GM19372 (cell line): ENCODE measurements at regions not wholly inside any gene's neighbourhood (a gene's known extent, or its start where the extent isn't known, plus 50 kb on each side); places are given as distances from the start of the nearest gene placed in this dataset.
"Not testable (repeated sequence)": the region's sequence is repeated elsewhere in the genome, so short reads cannot be mapped to it uniquely, and the experiment has no call there.

Source experiments
- ATAC-seq: cut with Tn5 transposase; IDR thresholded peaks from one replicate; pipeline ENCODE4 v1.9.1; 2021; ENCODE audit warnings: mild to moderate bottlenecking, low read depth, moderate library complexity; ENCODE audit not compliant: unreplicated experiment

DNA sequence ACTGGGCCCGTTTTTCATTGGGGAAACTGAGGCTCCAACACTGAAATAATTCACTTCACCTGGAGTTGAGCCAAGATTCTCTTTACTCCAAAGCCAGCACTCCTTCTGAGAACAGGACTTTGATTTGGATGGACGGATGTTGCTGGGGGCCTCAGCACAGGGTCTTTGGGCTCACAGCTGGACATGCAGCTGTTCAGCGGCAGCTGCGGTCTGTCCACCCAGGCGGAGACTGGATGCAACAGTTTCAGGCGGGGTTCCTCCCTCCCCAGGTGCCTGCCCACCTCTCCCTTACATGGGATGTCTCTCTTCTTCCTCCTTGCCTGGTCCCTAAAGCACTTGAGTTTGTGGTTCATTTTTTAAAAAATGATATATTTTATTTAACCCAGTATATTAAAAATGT, 219.0 kb upstream of the IRX4 start:
- no peak for ATAC-seq

DNA sequence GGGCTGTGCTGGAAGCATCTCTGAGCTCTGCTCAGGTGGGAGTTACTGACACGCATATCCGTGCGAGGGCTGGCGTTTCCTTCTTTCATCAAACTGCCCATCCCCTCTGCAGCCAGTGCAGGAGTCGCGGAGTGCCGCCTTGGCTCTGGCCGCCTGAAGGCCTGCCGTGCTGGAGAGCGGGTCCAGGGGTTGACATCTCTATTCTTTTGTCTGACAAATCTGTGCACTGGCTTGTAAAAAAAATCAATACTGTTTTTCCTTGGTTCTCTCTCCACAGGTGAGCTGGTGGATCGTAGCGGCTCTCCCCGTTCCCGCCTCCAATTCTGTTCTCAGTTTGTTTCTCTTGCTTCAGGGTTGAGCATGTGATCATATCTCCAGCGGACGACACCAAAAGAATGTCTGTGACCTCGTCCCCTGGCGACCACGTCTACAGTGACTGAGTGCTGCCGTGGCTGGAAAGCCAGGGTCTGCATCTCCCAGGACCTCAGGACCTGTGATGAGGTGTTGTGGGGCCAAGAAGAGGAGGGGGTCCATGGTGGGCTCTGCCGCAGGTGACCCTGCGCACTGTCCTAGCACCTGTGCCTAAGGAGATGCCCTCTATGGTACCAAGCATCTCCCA, 214.3 kb upstream of the IRX4 start:
- ATAC-seq = no peak

DNA sequence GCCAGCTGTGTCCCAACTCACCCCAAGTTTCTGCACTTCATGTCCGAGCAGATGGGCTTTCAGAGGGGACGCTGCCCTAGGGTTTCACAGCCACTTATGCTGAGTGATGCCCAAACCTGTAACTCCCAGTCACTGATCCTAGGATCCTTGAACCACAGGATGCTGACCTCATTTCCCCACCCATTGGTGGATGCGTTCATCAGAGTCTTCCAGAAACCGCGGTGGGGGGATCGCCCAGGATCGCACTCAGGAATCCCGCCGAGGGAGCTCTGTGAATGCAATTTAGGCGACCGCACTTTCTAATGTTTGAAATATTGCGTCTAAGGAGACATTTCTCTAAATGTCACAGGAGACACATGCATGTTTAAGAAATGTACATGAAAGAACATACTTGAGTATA, 212.3 kb upstream of the IRX4 start:
- ATAC-seq = no peak

DNA sequence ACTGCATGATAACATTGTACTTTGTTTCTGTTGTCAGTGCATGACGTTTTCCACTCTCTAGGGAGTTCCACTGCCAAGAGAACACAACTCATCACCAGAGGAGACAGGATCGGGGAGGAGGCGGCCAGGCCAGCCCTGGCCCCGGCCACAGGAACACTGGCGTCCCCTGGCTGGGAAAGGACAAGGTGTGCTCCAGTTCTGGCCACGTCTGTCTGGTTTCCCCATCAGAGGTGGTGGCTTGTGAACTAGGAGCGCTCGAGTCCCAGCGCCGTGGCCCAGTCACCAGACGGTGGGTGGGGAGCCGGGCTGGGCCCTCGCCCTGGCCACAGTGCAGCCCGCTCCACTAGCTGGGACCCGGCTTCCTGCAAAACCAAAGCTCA, 211.9 kb upstream of the IRX4 start:
- no peak for ATAC-seq

DNA sequence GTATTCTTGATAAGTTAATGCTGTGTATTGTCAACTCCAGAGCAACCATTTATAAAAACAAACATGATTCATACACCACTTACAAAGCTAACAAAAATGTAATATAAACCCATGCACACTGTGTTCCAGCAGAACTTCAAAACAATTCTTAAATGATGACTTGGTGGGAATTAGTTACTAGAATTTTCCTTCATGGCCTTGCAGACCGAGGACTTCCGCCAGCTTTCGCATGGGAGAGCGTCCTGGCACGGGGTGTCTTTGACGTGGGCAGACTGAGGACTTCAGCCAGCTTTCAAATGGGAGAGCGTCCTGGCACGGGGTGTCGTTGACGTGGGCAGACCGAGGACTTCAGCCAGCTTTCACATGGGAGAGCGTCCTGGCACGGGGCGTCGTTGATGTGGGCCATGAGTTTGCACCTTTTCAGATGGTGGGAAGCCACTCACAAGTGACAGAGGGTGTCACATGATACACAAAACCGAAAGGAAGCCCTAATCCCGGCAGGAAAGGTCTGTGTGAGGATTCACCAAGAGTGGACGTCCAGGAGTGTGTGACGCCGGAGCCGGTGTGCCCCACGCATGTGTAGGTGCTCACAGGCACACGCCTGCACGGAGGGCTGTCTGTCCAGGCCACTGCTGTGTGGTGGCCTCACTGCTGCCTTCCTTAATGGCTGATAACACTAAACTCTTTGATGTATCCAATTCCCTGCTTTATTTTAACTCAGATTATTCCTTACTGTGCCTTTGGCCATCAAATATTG, 211.3 kb upstream of the IRX4 start:
- ATAC-seq = no peak

DNA sequence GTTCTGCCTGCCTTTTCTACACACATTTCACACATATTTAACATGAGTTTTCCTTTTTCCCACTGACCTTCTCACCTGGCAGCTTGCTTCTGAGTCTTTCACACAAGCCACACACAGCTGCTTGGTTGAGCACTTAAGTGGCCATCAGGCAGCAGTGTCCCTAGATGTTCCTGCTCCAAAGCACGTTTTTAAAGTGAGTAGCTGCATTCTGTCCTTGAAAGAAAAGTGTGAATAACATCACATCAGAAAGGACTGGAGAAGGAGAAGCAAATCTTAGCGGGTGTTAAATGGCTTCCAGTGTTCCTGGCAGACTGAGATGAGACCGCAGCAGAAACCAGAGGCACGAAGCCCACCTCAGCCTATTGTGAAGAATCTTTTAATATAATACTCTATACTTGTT, 209.2 kb upstream of the IRX4 start:
- no peak for ATAC-seq

DNA sequence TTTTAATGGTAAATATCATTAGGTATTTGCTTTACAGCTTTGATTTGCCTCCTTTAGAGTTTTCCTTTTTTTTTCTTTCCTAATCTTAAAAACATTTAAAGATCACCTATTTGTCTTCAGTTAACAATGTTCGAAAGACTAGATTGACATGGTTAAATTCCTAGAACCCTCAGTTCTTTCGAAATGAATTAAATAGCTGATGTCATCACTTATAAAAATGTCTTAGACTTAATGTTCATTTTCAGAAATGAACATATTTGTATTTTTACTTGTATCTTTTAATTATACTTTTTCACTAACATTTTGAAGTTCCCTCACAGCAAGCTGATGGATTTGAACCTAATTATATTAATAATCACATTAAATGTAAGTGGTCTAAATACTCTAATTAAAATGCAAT, 205.3 kb upstream of the IRX4 start:
- ATAC-seq = no peak

DNA sequence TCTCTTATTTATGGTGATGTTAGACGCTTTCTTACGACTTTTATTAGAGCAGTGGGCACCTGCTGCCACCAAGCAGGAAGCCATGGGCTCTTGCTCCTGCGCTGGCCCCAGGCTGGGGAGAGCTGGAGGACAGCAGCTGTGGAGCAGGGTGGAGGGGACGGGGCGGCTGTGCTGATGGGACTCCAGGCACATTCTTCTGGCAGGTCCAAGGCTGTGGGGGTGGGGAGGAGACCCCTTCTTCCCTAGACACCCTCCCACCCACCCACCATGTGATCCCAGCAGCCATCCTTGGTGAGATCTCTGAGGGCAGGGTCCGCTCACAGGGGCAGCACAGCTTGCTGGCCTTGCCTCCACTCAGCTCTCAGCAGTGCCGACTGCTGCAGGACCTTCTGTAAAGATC, 192.6 kb upstream of the IRX4 start:
- no peak for ATAC-seq

DNA sequence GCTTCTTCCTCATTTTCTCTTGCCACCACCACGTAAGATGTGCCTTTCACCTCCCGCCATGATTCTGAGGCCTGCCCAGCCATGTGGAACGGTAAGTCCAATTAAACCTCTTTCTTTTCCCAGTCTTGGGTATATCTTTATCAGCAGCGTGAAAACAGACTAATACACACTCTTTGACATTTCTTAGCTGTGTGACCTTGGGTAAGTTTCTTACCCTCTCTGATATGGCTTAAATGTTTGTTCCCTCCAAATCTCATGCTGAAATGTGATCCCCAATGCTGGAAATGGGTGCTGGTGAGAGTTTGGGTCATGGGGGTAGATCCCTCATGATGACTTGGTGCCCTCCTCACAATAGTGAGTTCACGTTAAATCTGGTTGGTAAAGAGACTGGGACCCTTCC, 188.8 kb upstream of the IRX4 start:
- ATAC-seq = no peak

DNA sequence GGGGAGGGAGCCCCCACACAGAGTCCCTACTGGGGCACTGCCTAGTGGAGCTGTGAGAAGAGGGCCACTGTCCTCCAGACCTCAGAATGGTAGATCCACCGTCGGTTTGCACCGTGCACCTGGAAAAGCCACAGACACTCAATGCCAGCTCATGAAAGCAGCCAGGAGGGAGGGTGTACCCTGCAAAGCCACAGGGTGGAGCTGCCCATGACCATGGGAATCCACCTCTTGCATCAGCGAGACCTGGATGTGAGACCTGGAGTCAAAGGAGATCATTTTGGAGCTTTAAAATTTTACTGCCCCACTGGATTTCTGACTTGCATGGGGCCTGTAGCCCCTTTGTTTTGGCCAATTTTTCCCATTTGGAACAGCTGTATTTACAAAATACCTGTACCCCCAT, 188.1 kb upstream of the IRX4 start:
- not testable (repeated sequence) for ATAC-seq

DNA sequence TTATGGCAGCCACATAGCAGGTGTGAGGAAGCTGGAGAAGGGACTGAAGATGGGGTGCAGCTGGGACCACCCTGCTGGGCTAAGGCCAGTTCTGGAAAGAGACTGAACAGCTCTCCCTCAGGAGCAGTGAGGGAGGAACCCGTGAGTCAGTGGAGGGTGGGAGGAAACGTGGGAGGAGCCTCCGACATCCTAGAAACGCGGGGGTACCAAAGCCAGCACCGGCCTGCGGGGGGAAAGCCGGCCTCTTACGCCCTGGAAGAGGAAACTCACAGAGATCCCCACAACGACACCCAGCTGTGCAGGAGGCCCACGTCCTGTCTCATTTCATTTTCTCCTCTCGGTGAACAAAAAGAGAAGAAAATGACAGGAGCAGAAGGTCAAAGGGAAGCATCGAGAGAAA, 185.8 kb upstream of the IRX4 start:
- no peak for ATAC-seq

DNA sequence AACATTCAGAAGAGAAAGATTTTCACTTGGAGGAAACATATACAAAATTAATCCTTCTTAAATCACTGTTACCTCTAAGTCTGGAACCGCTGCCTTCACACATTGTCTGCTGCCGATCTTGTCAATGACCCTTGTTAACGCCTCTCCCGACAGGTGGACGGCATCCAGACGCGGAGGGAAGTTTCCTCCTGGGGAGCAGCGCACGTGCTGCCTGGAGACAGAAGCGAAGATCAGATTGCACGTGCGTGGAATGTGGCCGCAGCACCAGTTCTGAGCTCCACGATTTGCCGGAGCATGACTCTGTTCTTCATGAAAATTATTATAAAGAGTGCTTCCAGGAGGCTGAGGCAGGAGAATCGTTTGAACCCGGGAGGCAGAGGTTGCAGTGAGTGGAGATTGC, 183.6 kb upstream of the IRX4 start:
- ATAC-seq = no peak

DNA sequence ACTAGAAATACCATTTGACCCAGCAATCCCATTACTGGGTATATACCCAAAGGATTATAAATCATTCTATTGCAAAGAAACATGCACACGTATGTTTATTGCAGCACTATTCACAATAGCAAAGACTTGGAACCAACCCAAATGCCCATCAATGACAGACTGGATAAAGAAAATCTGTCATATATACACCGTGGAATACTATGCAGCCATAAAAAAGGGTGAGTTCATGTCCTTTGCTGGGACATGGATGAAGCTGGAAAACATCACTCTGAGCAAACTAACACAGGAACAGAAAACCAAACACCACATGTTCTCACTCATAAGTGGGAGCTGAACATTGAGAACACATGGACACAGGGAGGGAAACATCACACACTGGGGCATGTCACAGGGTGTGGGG, 180.7 kb upstream of the IRX4 start:
- ATAC-seq = not testable (repeated sequence)

DNA sequence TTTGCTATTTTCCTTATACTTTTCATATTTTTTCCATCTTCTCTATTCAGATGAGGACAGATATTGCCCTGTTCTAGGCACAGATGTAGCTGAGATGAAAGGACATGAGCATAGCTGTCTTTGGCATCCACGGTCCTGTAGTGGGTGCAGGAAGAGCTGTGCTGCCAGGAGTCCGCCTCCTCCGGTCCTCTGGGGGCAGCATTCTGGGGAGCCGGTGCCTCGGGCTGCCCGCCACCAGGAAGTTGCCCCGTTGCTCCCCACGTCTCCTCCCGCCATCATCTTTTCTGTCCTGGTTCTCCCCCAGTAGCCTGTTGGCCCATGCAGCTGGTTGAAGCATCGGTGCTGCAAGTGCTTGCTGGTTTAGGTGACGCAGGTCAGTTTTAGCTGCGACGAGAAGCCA, 170.0 kb upstream of the IRX4 start:
- no peak for ATAC-seq

DNA sequence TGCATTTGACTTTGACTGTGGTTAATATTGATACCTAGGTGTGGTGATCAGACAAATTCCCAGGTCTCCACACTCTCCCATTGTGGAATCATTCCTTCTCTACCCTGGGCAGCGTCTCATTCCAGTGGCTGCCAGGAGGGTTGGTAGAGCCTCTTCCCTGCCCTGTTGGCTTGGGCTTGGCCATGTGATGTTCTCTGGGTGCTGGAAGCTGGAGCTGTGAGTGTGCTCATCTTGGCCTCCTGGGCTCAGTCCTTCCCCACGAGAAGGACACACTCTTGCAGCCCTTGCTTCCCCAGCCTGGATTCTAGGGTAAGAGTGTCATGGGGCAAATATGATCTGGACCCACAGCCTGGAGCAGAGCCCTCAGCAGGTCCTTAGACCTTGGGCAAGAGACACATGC, 167.2 kb upstream of the IRX4 start:
- ATAC-seq = no peak

DNA sequence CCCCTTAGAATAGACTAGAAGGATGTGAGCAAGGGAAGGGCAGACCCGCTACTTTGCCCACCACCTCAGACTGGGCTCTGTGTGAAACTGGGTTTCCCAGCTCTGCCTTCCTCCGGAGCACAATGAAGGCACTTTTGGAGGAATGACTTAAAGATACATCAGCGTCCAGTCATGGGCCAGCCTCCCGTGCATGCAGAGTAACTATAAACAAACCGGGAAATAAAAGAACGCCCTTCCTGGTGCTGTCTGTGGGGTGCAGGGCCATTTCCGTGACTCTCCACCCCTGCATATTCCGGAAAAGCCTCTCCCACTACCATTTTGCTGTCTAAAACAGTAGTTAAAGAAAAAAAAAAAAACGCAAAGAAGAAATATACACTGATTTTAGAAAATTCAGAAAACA, 165.9 kb upstream of the IRX4 start:
- ATAC-seq = no peak

DNA sequence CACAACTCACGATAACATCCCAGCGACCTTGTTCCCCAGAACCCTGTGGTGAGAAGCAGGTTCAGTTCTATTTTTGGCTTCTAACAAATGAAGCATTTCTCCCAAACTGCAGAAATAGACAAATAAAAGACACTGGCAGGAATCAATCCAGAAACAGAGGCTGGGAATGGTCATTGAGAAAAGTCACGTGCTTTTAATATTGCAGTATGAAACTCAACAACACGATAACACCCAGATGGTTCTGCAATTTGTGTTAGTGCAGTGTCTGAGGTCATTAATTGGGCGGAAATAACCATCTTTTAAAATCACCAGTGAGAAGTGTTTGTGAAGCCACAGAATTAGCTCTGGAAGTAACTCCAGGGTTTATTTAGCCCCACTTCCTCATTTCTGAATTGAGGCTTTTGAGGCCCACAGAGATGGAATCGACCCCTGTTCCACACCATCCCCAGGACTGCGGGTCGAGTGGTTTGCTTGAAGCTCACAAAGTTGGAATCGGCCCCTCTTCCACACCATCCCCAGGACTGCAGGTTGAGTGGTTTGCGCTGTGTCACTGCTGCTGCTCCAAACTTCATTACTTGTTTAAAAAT, 164.7 kb upstream of the IRX4 start:
- no peak for ATAC-seq

DNA sequence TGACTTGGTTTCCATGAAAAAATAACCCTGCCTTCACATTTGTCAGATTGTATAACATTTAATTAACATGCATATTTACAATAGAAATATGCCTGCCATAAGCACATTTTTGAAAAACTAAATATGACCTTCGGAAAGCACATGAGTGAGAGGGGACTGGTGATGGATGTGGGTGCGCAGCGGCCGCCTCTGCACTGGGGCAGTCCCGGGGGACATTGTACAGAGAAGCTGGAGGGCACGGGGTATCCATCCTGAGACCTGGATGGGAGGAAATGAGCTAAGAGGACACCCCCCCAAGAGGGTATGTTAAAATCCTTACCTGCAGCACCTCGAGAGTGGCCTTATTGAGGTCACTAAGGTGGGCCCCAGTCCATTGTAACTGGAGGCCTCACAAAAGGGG, 161.3 kb upstream of the IRX4 start:
- ATAC-seq = no peak

DNA sequence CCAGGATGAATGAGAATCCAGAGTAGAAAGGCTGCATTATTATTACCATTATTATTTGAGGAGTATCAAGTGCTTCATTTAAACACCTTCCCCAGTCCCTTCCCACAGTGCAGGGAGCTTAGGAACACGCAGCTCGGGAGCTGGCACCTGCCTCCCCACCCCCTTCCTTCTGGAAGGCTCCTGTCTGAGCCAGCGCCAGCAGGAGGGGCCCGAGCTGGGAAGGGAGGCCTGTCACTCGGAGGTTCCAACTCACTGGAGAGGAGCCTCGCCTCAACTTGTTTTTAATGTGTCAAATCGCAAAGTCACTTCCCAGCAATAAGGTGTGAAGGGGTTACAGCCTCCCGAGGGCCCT, 156.4 kb upstream of the IRX4 start:
- no peak for ATAC-seq

DNA sequence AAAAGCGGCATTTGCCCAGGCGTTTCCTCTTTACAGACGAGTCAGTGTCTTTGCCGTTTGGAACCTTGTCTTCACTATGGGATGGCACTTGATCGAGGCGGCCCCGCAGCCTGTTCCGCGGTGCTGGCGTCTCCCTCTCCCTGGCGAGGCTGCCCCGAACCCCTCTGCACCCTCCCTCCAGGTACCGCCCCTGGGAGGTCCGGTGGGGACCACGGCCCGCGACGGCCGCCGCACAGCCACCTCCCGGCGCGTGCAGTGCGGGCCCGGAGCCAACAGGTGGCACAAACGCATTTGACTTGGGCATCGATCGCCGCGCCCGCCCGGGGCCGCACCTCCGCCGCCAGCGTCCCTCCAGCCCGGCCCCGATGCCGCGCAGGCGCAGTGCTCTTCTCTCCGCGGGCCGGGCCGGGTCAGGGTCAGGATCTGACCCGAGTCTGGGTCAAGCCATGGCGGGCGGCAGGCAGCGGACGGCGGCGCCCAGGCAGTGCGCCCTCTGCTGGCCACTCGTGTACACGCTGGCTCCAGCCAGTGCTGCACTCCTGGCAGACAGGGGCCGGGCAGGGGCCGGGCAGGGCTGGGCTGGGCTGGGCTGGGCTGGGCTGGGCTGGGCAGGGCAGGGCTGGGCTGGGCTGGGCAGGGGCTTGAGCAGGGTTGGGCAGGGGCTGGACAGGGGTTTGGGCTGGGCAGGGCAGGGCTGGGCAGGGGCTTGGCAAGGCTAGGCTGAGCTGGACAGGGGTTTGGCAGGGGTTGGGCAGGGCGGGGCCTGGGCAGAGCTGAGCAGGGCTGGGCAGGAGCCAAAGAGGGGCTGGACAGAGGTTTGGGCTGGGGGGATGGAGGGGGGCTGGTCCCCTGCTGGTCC, 155.8 kb upstream of the IRX4 start:
- peak; percentile 78 for ATAC-seq

DNA sequence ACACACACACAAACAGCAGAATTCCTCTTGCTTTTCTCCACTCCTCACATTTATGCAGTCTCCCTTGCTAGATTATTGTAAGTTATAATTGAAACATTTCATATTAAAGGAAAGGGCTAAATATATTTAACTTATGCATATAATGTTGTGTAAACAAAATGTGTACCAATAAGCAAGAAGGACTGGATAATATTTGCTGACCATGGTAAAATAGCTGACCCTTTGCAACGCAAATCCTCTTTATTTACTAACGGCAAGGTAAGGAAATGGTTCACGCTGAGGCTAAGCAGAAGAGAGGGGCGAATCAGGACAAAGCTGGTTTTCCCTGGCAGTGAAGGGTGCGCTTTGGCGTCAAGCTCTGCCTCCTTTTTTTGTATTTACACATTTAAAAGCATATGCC, 154.2 kb upstream of the IRX4 start:
- ATAC-seq = no peak
